ENCODE measurements at regions not wholly inside any gene's neighbourhood (a gene's known extent, or its start where the extent isn't known, plus 50 kb on each side); places are given as distances from the start of the nearest gene placed in this dataset.
"Not testable (repeated sequence)": the region's sequence is repeated elsewhere in the genome, so short reads cannot be mapped to it uniquely, and the experiment has no call there.

DNA sequence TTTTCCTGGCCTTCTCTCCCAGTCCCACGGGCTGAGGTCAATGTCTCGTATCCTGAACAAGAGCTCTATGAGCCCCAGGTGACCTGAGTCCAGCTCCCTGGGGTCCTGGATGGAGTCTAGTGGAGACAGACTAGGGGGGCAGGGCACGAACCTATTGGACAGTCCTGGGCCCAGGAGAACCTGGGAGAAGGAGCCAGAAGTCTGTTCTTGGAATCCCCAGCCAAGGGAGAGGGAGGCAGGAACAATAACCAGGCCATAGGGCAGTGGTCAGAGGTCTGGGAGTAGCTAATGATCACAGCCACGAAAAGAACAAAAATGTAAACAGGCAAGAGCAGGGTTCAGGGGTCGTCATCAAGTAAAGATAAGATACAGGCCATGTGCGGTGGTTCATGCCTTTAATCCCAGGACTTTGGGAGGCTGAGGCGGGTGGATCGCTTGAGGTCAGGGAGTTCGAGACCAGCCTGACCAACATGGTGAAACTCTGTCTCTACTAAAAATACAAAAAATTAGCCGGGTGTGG lies 60.8 kb downstream of the COPRS start:
- no peak for DNase-seq

DNA sequence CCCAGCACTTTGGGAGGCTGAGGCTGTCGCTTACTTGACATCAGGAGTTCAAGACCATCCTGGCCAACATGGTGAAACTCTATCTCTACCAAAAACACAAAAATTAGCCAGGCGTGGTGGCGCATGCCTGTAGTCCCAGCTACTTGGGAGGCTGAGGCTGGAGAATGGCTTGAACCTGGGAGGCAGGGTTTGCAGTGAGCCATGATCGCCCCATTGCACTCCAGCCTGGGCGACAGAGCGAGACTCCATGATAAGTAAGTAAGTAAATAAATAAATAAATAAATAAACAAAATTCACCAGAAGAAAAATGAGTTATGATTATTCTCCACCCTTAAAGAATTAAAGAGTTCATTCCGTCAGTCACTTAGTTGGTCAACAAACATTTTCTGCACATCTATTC lies 63.1 kb downstream of the COPRS start:
- not testable (repeated sequence) for DNase-seq

DNA sequence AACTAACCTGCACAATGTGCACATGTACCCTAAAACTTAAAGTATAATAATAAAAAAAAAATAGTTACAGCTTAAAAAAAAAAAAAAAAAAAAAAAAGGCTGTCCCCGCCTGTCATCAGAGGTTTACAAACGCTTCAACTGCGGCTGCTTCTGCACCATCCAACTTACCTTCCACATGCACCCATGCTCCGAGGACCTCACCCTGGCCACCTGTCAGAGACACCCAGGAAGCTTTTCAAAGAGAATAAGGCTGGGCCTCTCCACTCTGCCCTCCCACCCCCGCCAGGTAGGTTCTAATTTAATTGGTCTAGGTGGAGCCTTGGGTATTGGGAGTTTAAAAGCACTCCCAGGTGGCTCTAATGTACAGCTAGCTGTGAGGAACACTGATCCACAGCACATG lies 64.9 kb downstream of the COPRS start:
- no peak for DNase-seq

- DNase-seq, result not testable (repeated sequence)
Measured at GRCh38 chr17:31793634-31794033, 65.4 kb downstream of the COPRS start.

DNA sequence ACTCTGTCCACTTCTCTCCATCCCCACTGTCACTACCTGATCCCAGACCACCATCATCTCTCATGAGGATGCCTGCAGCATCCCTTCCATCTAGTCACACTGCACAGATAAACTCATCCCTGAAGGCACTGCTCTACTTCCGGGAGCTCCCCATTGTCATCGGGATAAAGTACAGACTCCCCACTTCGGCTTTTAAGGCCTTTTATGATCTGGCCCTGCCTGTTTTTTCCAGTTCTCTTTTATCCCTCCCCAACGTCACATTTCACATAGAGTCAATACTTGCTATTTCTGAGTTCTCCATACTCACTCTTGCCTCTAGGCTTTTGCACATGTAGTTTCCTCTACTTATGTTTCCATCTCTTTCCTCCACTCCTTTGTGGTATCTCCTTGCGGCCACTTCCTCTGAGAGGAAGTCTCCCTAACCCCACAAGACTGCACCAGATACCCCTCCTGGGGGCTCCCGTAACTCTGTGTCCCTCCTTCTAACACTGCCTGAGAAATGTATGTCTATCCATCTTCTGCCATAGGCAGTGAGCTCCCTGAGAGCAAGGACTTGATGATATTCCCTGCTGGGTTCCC lies 66.9 kb downstream of the COPRS start:
- no peak for DNase-seq

DNA sequence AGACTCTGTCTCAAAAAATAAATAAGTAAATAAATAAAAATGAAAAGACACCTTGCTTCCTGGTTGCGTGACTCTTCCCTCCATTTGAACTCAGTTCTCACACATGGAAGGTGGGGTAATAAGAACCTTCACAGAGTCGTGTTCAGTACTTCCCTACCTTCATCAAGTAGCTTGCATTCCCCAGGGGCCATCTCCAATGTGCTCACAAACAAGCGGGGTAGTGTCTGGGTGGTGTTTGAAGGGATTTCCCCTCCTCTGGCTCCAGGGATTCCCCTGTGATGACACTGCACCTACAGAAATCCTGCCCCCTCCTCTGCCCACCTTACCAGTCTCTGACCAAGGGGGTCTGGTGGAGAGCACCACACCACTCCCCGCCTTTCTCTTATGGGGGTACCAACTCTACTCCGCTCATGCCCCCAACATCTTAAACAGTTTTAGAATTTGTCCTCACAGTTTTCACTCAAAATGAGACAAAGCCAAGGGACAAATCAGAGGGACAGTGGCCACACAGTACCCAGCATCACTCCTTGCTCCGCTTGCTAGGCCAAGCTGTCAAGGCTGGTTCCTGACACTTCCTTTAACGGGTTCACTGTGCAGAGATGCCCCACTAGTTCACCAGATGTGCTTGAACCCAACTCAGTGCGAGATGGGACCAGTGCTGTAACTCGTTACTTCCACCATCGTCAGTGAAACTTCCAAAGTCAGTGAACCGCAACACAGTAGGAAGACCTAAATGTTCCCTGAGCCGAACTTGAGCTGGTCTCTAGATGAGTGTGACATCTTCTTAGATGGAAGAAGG lies 69.1 kb downstream of the COPRS start:
- DNase-seq, result no peak

DNA sequence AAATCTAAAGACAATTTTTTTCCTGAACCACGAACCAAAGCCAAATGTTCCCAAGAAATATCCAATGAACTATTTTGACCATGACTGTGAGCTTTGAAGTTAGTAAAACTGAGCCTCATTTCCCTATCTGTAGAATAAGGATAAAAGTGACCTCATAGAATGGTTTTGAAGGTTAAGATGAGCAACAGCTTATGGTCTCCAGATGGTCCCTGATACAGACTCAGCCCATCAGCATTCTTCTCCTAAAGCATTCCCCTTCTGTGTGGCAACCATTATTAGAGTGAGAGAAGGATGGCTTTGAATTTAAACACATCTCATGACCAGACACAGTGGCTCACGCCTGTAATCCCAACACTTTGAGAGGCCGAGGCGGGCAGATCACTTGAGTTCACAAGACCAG lies 70.1 kb downstream of the COPRS start:
- DNase-seq, result no peak

GRCh38 chr17:31788571-31788946 lies 70.5 kb downstream of the COPRS start:
- DNase-seq, result no peak

DNA sequence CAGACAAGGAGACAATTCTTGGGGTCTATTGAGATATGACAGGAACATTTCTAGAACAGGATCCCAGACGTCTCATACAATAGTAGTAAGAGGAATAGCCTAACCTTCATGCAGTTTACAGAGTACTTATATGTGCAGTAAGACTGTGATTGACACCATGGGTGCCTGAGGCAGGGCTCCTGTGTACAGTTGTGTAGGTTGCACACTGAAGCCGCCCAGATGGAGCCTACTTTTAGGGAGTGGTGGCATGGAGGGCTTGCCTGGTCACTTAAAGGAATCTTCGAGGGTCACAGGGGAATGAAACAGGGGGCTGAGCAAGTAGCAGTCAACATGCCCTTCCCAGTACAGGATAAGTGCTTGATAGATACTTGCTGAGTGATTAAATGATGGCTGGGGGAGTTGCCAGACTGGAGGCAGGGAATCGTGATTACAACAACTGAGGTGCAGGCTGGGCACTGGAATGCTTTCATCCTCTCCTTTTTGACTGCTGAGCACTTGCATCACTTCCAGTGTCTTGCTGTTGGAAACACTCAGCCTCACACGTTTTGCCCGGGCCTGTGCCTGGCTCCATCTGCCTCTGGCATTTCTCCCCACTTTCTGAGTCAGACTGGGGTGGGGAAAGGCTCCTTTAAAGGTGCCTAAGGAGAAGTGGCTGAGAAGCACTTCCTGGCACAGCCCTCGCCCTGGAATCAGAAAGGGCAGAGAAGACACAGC lies 71.0 kb downstream of the COPRS start:
- no peak for DNase-seq

- no peak for DNase-seq
Measured at GRCh38 chr17:31786796-31787481, 72.1 kb downstream of the COPRS start.

GRCh38 chr17:31780483-31780882 lies 78.6 kb downstream of the COPRS start:
- DNase-seq, result no peak

- DNase-seq, result no peak
Measured at GRCh38 chr17:31778523-31778922, 80.5 kb downstream of the COPRS start.

GRCh38 chr17:31771328-31771727 lies 87.7 kb downstream of the COPRS start:
- not testable (repeated sequence) for DNase-seq

- DNase-seq, result not testable (repeated sequence)
Measured at GRCh38 chr17:31770501-31770900, 88.5 kb downstream of the COPRS start.

DNA sequence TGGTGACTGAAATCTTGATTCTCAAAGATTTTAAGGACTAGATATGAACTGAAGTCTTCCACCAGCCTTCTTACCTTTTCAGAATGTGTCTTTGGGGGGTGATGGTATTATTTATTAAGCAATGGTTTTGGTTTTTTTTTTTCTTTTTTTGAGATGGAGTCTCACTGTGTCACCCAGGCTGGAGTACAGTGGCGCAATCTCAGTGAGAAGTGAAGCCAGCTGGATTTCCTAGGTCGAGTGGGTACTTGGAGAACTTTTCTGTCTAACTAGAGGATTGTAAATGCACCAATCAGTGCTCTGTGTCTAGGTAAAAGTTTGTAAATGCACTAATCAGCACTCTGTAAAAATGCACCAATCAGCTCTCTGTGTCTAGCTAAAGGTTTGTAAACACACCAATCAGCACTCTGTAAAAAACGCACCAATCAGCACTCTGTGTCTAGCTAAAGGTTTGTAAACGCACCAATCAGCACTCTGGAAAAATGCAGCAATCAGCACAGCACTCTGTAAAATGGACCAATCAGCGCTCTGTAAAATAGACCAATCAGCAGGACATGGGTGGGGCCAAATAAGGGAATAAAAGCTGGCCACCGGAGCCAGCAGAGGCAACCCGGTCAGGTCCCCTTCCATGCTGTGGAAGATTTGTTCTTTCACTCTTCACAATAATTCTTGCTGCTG lies 97.1 kb downstream of the COPRS start:
- DNase-seq, result not testable (repeated sequence)

GRCh38 chr17:31758646-31759045 lies 100.4 kb downstream of the COPRS start:
- DNase-seq, result no peak

- DNase-seq, result no peak
Measured at GRCh38 chr17:31757097-31757496, 101.9 kb downstream of the COPRS start.

- no peak for DNase-seq
Measured at GRCh38 chr17:31754239-31754945, 104.7 kb downstream of the COPRS start.

GRCh38 chr17:31753011-31753410 lies 106.0 kb downstream of the COPRS start:
- DNase-seq, result no peak

DNA sequence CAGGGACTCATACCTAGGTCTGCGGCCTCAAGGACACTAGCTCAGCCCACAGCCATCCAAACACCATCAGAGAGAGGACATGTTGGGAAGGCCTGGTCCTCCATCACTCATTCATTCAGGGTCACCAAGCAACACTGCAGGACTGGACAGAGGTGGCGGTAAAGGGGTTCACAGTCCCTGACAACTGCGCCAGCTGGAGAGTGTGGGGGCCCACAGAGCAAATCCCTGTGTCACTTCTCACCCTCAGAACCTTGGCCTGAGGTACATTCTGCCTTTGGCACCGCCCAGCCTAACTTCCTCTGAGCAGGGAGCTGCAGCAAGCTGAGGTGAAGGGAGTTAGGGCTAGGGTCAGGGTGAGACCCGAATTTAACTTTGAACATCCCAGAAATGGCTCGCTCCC lies 106.5 kb downstream of the COPRS start:
- no peak for DNase-seq

- no peak for DNase-seq
Measured at GRCh38 chr17:31750578-31750977, 108.5 kb downstream of the COPRS start.

- DNase-seq, result no peak
Measured at GRCh38 chr17:31748881-31749280, 110.2 kb downstream of the COPRS start.
